Suprapubic skin (tissue), 4 donors: ENCODE measurements at regions not wholly inside any gene's neighbourhood (a gene's known extent, or its start where the extent isn't known, plus 50 kb on each side); places are given as distances from the start of the nearest gene placed in this dataset.

Experiments
- DNase-seq, 2 donors: peaks; one replicate each; pipeline ENCODE4 v3.0.0-alpha.2; 2019; ENCODE audit warnings: low spot score in 2 of 2
- H3K27ac ChIP-seq: fragments of 200-600 bp; sonication (generic); one replicate; pipeline ENCODE4 v1.5.1; 2019
- H3K27me3 ChIP-seq: fragments of 200-600 bp; sonication (generic); one replicate; pipeline ENCODE4 v1.5.1; 2019
- H3K36me3 ChIP-seq: fragments of 200-600 bp; sonication (generic); one replicate; pipeline ENCODE4 v1.5.1; 2019
- H3K4me1 ChIP-seq: fragments of 200-600 bp; sonication (generic); one replicate; pipeline ENCODE4 v1.5.1; 2019
- H3K4me3 ChIP-seq: fragments of 200-600 bp; sonication (generic); one replicate; pipeline ENCODE4 v1.5.1; 2019; ENCODE audit warnings: mild to moderate bottlenecking
- H3K9me3 ChIP-seq: fragments of 200-600 bp; sonication (generic); one replicate; pipeline ENCODE4 v1.5.1; 2019
- CTCF ChIP-seq, 2 donors: fragments of 200-600 bp in 1 of 2; fragments of 450-650 bp in 1 of 2; sonication (generic) in 1 of 2; IDR thresholded peaks; one replicate each; pipeline ENCODE4 v1.5.1; 2016 to 2019; ENCODE audit warnings: antibody characterized with exemption in 2 of 2, mild to moderate bottlenecking in 1 of 2, moderate library complexity in 1 of 2
- EP300 ChIP-seq: sonication (generic); formaldehyde crosslinking; IDR thresholded peaks from one replicate; pipeline ENCODE4 v1.6.1; 2017; ENCODE audit warnings: antibody characterized with exemption
- POLR2A ChIP-seq, 2 donors: fragments of 450-650 bp; IDR thresholded peaks; one replicate each; pipeline ENCODE4 v1.6.1; 2017; ENCODE audit warnings: antibody characterized with exemption in 2 of 2, mild to moderate bottlenecking in 2 of 2, moderate library complexity in 2 of 2
- POLR2AphosphoS5 ChIP-seq, 3 donors: sonication (generic); formaldehyde crosslinking; IDR thresholded peaks; one replicate each; pipeline ENCODE4 v1.6.1; 2017; ENCODE audit warnings: antibody characterized with exemption in 3 of 3
- WGBS: methylation state at CpG from one replicate; pipeline ENCODE4 v1.1.5; 2018; 5-methylcytosine and 5-hydroxymethylcytosine counted together

GRCh38 chr1:229011022-229011421, 259.9 kb upstream of the RAB4A start:
- TF ChIP-seq CTCF (IDR thresholded peaks at IDR 0.05) (no peak), EP300 (no peak), POLR2AphosphoS5 (IDR thresholded peaks at IDR 0.05) (no peak), POLR2A (IDR thresholded peaks at IDR 0.05) (no peak)
- DNase-seq = no peak
- no peaks in the 10 kb centered on the region for H3K9me3 ChIP-seq
- 85% methylated on average over 2 of the region's 2 CpGs for WGBS
- no peaks in the 10 kb centered on the region for H3K27me3 ChIP-seq
- no peaks in the 10 kb centered on the region for H3K36me3 ChIP-seq
- no peak overlapping the region for H3K27ac ChIP-seq
- no peak overlapping the region for H3K4me3 ChIP-seq
- no peaks in the 10 kb centered on the region for H3K4me1 ChIP-seq

GRCh38 chr1:229012823-229013222, 258.1 kb upstream of the RAB4A start:
- Histone ChIP-seq H3K36me3 (no peaks in the 10 kb centered on the region), H3K9me3 (no peaks in the 10 kb centered on the region), H3K4me1 (no peaks in the 10 kb centered on the region), H3K4me3 (no peak overlapping the region), H3K27ac (no peak overlapping the region), H3K27me3 (no peaks in the 10 kb centered on the region)
- DNase-seq = no peak
- 77% methylated on average over 2 of the region's 2 CpGs for WGBS
- TF ChIP-seq EP300 (no peak), CTCF (IDR thresholded peaks at IDR 0.05) (no peak)

- no peaks in the 10 kb centered on the region for H3K9me3 ChIP-seq
- TF ChIP-seq EP300 (no peak), POLR2AphosphoS5 (IDR thresholded peaks at IDR 0.05) (no peak), CTCF (IDR thresholded peaks at IDR 0.05) (no peak), POLR2A (IDR thresholded peaks at IDR 0.05) (no peak)
- 56% methylated on average over 7 of the region's 7 CpGs for WGBS
- H3K36me3 ChIP-seq = no peaks in the 10 kb centered on the region
- no peak overlapping the region for H3K27ac ChIP-seq
- no peak for DNase-seq
- no peak overlapping the region for H3K4me3 ChIP-seq
- H3K4me1 ChIP-seq = no peaks in the 10 kb centered on the region
- H3K27me3 ChIP-seq = no peaks in the 10 kb centered on the region
Measured at GRCh38 chr1:229013981-229014380, 256.9 kb upstream of the RAB4A start.

- Histone ChIP-seq H3K36me3 (no peaks in the 10 kb centered on the region), H3K27ac (no peak overlapping the region), H3K9me3 (no peaks in the 10 kb centered on the region), H3K4me1 (no peaks in the 10 kb centered on the region), H3K4me3 (no peak overlapping the region), H3K27me3 (no peaks in the 10 kb centered on the region)
- WGBS = 93% methylated on average over 13 of the region's 13 CpGs
- no peak for DNase-seq
- no peak for TF ChIP-seq POLR2A (IDR thresholded peaks at IDR 0.05)
- TF ChIP-seq CTCF (IDR thresholded peaks at IDR 0.05) = no peak
- TF ChIP-seq POLR2AphosphoS5 (IDR thresholded peaks at IDR 0.05) = no peak
- TF ChIP-seq EP300 = no peak
Measured at GRCh38 chr1:229015806-229016205, 255.1 kb upstream of the RAB4A start.

- no peaks in the 10 kb centered on the region for H3K4me1 ChIP-seq
- H3K27ac ChIP-seq = no peak overlapping the region
- no peak for DNase-seq
- H3K9me3 ChIP-seq = no peaks in the 10 kb centered on the region
- no peaks in the 10 kb centered on the region for H3K36me3 ChIP-seq
- no peak overlapping the region for H3K4me3 ChIP-seq
- 85% methylated on average over 4 of the region's 4 CpGs for WGBS
- TF ChIP-seq POLR2AphosphoS5 (IDR thresholded peaks at IDR 0.05) (no peak), CTCF (IDR thresholded peaks at IDR 0.05) (no peak), POLR2A (IDR thresholded peaks at IDR 0.05) (no peak), EP300 (no peak)
- no peaks in the 10 kb centered on the region for H3K27me3 ChIP-seq
Measured at GRCh38 chr1:229017091-229017490, 253.8 kb upstream of the RAB4A start.
